ENCODE measurements at regions not wholly inside any gene's neighbourhood (a gene's known extent, or its start where the extent isn't known, plus 50 kb on each side); places are given as distances from the start of the nearest gene placed in this dataset.

- TF ChIP-seq, protein P1, sequence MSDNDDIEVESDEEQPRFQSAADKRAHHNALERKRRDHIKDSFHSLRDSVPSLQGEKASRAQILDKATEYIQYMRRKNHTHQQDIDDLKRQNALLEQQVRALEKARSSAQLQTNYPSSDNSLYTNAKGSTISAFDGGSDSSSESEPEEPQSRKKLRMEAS (IDR thresholded peaks at IDR 0.05; ENCODE audit: low read depth, low read length): no peak
- TF ChIP-seq POLR2A (IDR thresholded peaks at IDR 0.05; ENCODE audit: extremely low read depth, insufficient read length): no peak
These were observed 71.7 kb upstream of the SOX21 start for GRCh38 chr13:94784066-94784465.
